ENCODE measurements at regions not wholly inside any gene's neighbourhood (a gene's known extent, or its start where the extent isn't known, plus 50 kb on each side); places are given as distances from the start of the nearest gene placed in this dataset.

- no peak for TF ChIP-seq NR2F2 (IDR thresholded peaks at IDR 0.05)
- TF ChIP-seq RXRA (IDR thresholded peaks at IDR 0.05) = no peak
- no peak for TF ChIP-seq ZBTB33 (IDR thresholded peaks at IDR 0.05)
- TF ChIP-seq JUND (IDR thresholded peaks at IDR 0.05) = no peak
- TF ChIP-seq YY1 (IDR thresholded peaks at IDR 0.05) = no peak
These were observed 213.1 kb downstream of the FOXL1 start (continued) for GRCh38 chr16:86791287-86792035.

GRCh38 chr16:86794216-86794864 lies 216.0 kb downstream of the FOXL1 start:
- 85% methylated on average over 15 of the region's 15 CpGs for WGBS
- Histone ChIP-seq H3K4me3 (ENCODE audit: low read depth in 1 of 3, low read length in 3 of 3) (no peak overlapping the region), H3K36me3 (ENCODE audit: control insufficient read depth in 4 of 4, insufficient read depth in 3 of 4, low read depth in 1 of 4, low read length in 3 of 4) (no peaks in the 10 kb centered on the region), H3K27ac (ENCODE audit: low read depth in 1 of 2, low read length in 2 of 2) (no peak overlapping the region), H3K4me1 (ENCODE audit: control insufficient read depth in 4 of 4, insufficient read depth in 4 of 4, low read length in 3 of 4) (no peaks in the 10 kb centered on the region), H3K9ac (ENCODE audit: low read depth in 1 of 2, low read length in 2 of 2) (no peak overlapping the region), H3K9me3 (ENCODE audit: control insufficient read depth in 4 of 4, low read length in 3 of 4) (no peaks in the 10 kb centered on the region), H3K27me3 (ENCODE audit: control insufficient read depth in 4 of 4, insufficient read depth in 4 of 4, low read length in 3 of 4) (peaks cover 0 to 17% (median 3%) of the 10 kb centered on the region in 4 donors)
- TF ChIP-seq NR2F2 (IDR thresholded peaks at IDR 0.05) (no peak), HNF4G (IDR thresholded peaks at IDR 0.05) (no peak), HNF4A (conservative IDR thresholded peaks at IDR 0.05) (no peak), MAX (IDR thresholded peaks at IDR 0.05) (no peak), FOXA2 (IDR thresholded peaks at IDR 0.05) (no peak), GABPA (IDR thresholded peaks at IDR 0.05 in 1 of 2, conservative IDR thresholded peaks at IDR 0.05 in 1 of 2) (no peak), TAF1 (conservative IDR thresholded peaks at IDR 0.05) (no peak)
- no peak for DNase-seq (ENCODE audit: low spot score)

- no peaks in the 10 kb centered on the region for H3K36me3 ChIP-seq (ENCODE audit: control insufficient read depth in 4 of 4, insufficient read depth in 3 of 4, low read depth in 1 of 4, low read length in 3 of 4)
- no peak overlapping the region for H3K9ac ChIP-seq (ENCODE audit: low read depth in 1 of 2, low read length in 2 of 2)
- WGBS = 70% methylated on average over 4 of the region's 4 CpGs
- H3K9me3 ChIP-seq (ENCODE audit: control insufficient read depth in 4 of 4, low read length in 3 of 4) = no peaks in the 10 kb centered on the region
- DNase-seq (ENCODE audit: low spot score) = no peak
- no peaks in the 10 kb centered on the region for H3K4me1 ChIP-seq (ENCODE audit: control insufficient read depth in 4 of 4, insufficient read depth in 4 of 4, low read length in 3 of 4)
- H3K27me3 ChIP-seq (ENCODE audit: control insufficient read depth in 4 of 4, insufficient read depth in 4 of 4, low read length in 3 of 4) = peaks cover 0 to 11% (median 0%) of the 10 kb centered on the region in 4 donors
- TF ChIP-seq HNF4G (IDR thresholded peaks at IDR 0.05) = no peak
- no peak for TF ChIP-seq ZBTB33 (IDR thresholded peaks at IDR 0.05)
- no peak for TF ChIP-seq ATF3 (IDR thresholded peaks at IDR 0.05)
- no peak for TF ChIP-seq GABPA (IDR thresholded peaks at IDR 0.05 in 1 of 2, conservative IDR thresholded peaks at IDR 0.05 in 1 of 2)
- no peak for TF ChIP-seq REST (IDR thresholded peaks at IDR 0.05)
- TF ChIP-seq MAX (IDR thresholded peaks at IDR 0.05) = no peak
- TF ChIP-seq CTCF (IDR thresholded peaks at IDR 0.05; ENCODE audit: low read depth, low read length, missing input control) = no peak
- TF ChIP-seq NR2F2 (IDR thresholded peaks at IDR 0.05) = no peak
- TF ChIP-seq SP1 (IDR thresholded peaks at IDR 0.05) = no peak
- TF ChIP-seq RXRA (IDR thresholded peaks at IDR 0.05) = no peak
- no peak for TF ChIP-seq TAF1 (conservative IDR thresholded peaks at IDR 0.05)
- TF ChIP-seq FOXA2 (IDR thresholded peaks at IDR 0.05) = no peak
- no peak for TF ChIP-seq JUND (IDR thresholded peaks at IDR 0.05)
- TF ChIP-seq RAD21 (IDR thresholded peaks at IDR 0.05) = no peak
- TF ChIP-seq HNF4A (conservative IDR thresholded peaks at IDR 0.05) = no peak
- TF ChIP-seq EGR1 (IDR thresholded peaks at IDR 0.05; ENCODE audit: low read depth in 2 of 2) = no peak
- no peak overlapping the region for H3K27ac ChIP-seq (ENCODE audit: low read depth in 1 of 2, low read length in 2 of 2)
- no peak overlapping the region for H3K4me3 ChIP-seq (ENCODE audit: low read depth in 1 of 3, low read length in 3 of 3)
These were observed 219.4 kb downstream of the FOXL1 start for GRCh38 chr16:86797700-86798099.

All from liver (tissue), 8 donors.